Stimulated activated CD8-positive, alpha-beta memory T cell treated with anti-CD3 and anti-CD28 coated beads, Interleukin-7, amount 100 ng/mL, for 1 hour (primary cell): ENCODE measurements at regions not wholly inside any gene's neighbourhood (a gene's known extent, or its start where the extent isn't known, plus 50 kb on each side); places are given as distances from the start of the nearest gene placed in this dataset.

Experiments
- DNase-seq, 2 donors: peaks; one replicate each; pipeline ENCODE4 v3.0.0-alpha.2; 2020; ENCODE audit warnings: low read depth in 2 of 2

GRCh38 chr4:19999276-19999675 is 252.4 kb upstream of the SLIT2 start:
- no peak for DNase-seq

GRCh38 chr4:19993242-19993641 is 258.5 kb upstream of the SLIT2 start:
- no peak for DNase-seq

- DNase-seq, result no peak
Observed at GRCh38 chr4:19992471-19993093, 259.1 kb upstream of the SLIT2 start.

- no peak for DNase-seq
Observed at GRCh38 chr4:19987746-19988145, 264.0 kb upstream of the SLIT2 start.

- DNase-seq, result no peak
Observed at GRCh38 chr4:19983072-19983471, 268.6 kb upstream of the SLIT2 start.

- no peak for DNase-seq
Observed at GRCh38 chr4:19982556-19982955, 269.1 kb upstream of the SLIT2 start.

GRCh38 chr4:19971829-19972228 is 279.9 kb upstream of the SLIT2 start:
- no peak for DNase-seq

GRCh38 chr4:19969492-19969891 is 282.2 kb upstream of the SLIT2 start:
- DNase-seq, result no peak

- DNase-seq, result no peak
Observed at GRCh38 chr4:19961091-19961490, 290.6 kb upstream of the SLIT2 start.

- no peak for DNase-seq
Observed at GRCh38 chr4:19958848-19959247, 292.9 kb upstream of the SLIT2 start.

- DNase-seq, result no peak
Observed at GRCh38 chr4:19947349-19947748, 304.4 kb upstream of the SLIT2 start.

GRCh38 chr4:19945979-19946380 is 305.7 kb upstream of the SLIT2 start:
- no peak for DNase-seq

- no peak for DNase-seq
Observed at GRCh38 chr4:19945501-19945900, 306.2 kb upstream of the SLIT2 start.

- DNase-seq, result no peak
Observed at GRCh38 chr4:19944806-19945205, 306.9 kb upstream of the SLIT2 start.

- no peak for DNase-seq
Observed at GRCh38 chr4:19944251-19944650, 307.5 kb upstream of the SLIT2 start.

- DNase-seq, result no peak
Observed at GRCh38 chr4:19941434-19941833, 310.3 kb upstream of the SLIT2 start.

- no peak for DNase-seq
Observed at GRCh38 chr4:19940861-19941260, 310.8 kb upstream of the SLIT2 start.

- no peak for DNase-seq
Observed at GRCh38 chr4:19936476-19936875, 315.2 kb upstream of the SLIT2 start.

GRCh38 chr4:19930742-19931141 is 321.0 kb upstream of the SLIT2 start:
- no peak for DNase-seq

- DNase-seq, result no peak
Observed at GRCh38 chr4:19927381-19927780, 324.3 kb upstream of the SLIT2 start.

- DNase-seq, result no peak
Observed at GRCh38 chr4:19925516-19925915, 326.2 kb upstream of the SLIT2 start.

GRCh38 chr4:19924761-19925160 is 326.9 kb upstream of the SLIT2 start:
- no peak for DNase-seq

- no peak for DNase-seq
Observed at GRCh38 chr4:19915276-19915675, 336.4 kb upstream of the SLIT2 start.

GRCh38 chr4:19913650-19914049 is 338.1 kb upstream of the SLIT2 start:
- no peak for DNase-seq
